Esophagus muscularis mucosa (tissue), 3 donors: ENCODE measurements at regions not wholly inside any gene's neighbourhood (a gene's known extent, or its start where the extent isn't known, plus 50 kb on each side); places are given as distances from the start of the nearest gene placed in this dataset.
"Not testable (repeated sequence)": the region's sequence is repeated elsewhere in the genome, so short reads cannot be mapped to it uniquely, and the experiment has no call there.

ENCODE experiments used
- POLR2A ChIP-seq: fragments of 450-650 bp; IDR thresholded peaks from one replicate; pipeline ENCODE4 v1.6.1; 2017; ENCODE audit warnings: antibody characterized with exemption, moderate library complexity, mild to moderate bottlenecking, low read depth
- POLR2AphosphoS5 ChIP-seq, 2 donors: sonication (generic); formaldehyde crosslinking; IDR thresholded peaks; one replicate each; pipeline ENCODE4 v1.6.1; 2017; ENCODE audit warnings: antibody characterized with exemption in 2 of 2
- TF ChIP-seq, protein P1 (sequence below), 3 experiments: fragments of 200-600 bp in 2 of 3; fragments of 450-650 bp in 1 of 3; sonication (generic) in 2 of 3; IDR thresholded peaks; one replicate each; pipeline ENCODE4 v1.5.1; 2017 to 2019; ENCODE audit warnings: antibody characterized with exemption in 3 of 3, mild to moderate bottlenecking in 2 of 3, moderate library complexity in 1 of 3

DNA sequence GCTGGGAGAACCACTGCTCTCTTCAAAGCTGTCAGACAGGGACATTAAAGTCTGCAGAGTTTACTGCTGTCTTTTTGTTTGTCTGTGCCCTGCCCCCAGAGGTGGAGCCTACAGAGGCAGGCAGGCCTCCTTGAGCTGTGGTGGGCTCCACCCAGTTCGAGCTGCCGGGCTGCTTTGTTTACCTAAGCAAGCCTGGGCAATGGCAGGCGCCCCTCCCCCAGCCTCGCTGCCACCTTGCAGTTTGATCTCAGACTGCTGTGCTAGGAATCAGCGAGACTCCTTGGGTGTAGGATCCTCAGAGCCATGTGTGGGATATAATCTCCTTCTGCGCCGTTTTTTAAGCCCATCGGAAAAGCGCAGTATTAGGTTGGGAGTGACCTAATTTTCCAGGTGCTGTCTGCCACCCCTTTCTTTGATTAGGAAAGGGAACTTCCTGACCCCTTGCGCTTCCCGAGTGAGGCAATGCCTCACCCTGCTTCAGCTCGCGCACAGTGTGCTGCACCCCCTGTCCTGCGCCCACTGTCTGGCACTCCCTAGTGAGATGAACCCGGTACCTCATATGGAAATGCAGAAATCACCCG, 298.3 kb upstream of the MIS18BP1 start:
- TF ChIP-seq, protein P1, sequence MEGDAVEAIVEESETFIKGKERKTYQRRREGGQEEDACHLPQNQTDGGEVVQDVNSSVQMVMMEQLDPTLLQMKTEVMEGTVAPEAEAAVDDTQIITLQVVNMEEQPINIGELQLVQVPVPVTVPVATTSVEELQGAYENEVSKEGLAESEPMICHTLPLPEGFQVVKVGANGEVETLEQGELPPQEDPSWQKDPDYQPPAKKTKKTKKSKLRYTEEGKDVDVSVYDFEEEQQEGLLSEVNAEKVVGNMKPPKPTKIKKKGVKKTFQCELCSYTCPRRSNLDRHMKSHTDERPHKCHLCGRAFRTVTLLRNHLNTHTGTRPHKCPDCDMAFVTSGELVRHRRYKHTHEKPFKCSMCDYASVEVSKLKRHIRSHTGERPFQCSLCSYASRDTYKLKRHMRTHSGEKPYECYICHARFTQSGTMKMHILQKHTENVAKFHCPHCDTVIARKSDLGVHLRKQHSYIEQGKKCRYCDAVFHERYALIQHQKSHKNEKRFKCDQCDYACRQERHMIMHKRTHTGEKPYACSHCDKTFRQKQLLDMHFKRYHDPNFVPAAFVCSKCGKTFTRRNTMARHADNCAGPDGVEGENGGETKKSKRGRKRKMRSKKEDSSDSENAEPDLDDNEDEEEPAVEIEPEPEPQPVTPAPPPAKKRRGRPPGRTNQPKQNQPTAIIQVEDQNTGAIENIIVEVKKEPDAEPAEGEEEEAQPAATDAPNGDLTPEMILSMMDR (IDR thresholded peaks at IDR 0.05): not testable (repeated sequence)
- TF ChIP-seq POLR2AphosphoS5 (IDR thresholded peaks at IDR 0.05); POLR2A: not testable (repeated sequence)
